K562 (cell line): ENCODE measurements at regions not wholly inside any gene's neighbourhood (a gene's known extent, or its start where the extent isn't known, plus 50 kb on each side); places are given as distances from the start of the nearest gene placed in this dataset.

ENCODE experiments used
- ATAC-seq: fragments of 200-7000 bp; cut with Tn5 transposase; 3 replicates; pipeline ENCODE4 v1.9.1; 2020; ENCODE audit warnings: moderate library complexity
- BruUV-seq: library from RNA; stranded (reverse); fragments of 400-500 nt; replicated peaks from 2 replicates; lab custom pipeline; 2021; lab: Mats Ljungman, UMichigan
- CTCF ChIA-PET: fragments of 300-600 bp; formaldehyde crosslinking; extraction: SDS; loops from one replicate; lab custom pipeline; 2021; ENCODE audit warnings: low intra/inter-chr PET ratio; lab: Yijun Ruan, JAX
- POLR2A ChIA-PET: fragments of 300-600, 350-650 bp; sonication (Branson Sonifier 250); formaldehyde crosslinking; extraction: SDS; loops from one replicate; lab custom pipeline; 2021; ENCODE audit warnings: antibody characterized with exemption, inconsistent platforms; lab: Yijun Ruan, JAX
- DNase-seq, 4 experiments: peaks; one replicate each; pipeline versions ENCODE4 v3.0.0 to v3.0.0-alpha.2; 2011 to 2018; ENCODE audit warnings: low spot score in 3 of 4, mixed read lengths in 3 of 4; ENCODE audit errors: extremely low read depth in 1 of 4
- FAIRE-seq: peaks from 2 replicates; lab custom pipeline; 2011; peaks lifted over from hg19 to GRCh38; lab: Jason Lieb, UNC
- H2AFZ ChIP-seq: 2 replicates; pipeline ENCODE4 v1.6.0; 2011; ENCODE audit warnings: low read depth, low read length, control low read depth, inconsistent platforms
- H3K27ac ChIP-seq: fragments of 200-600 bp; 3 replicates; pipeline ENCODE4 v1.8.0; 2011; ENCODE audit warnings: low read depth, mild to moderate bottlenecking, control low read depth, inconsistent platforms, low read length, moderate library complexity, mixed read lengths; ENCODE audit errors: extremely low read depth
- H3K27me3 ChIP-seq, 2 experiments: fragments of 300-600 bp in 1 of 2; 2 replicates in 1 of 2; 3 replicates in 1 of 2; pipeline versions ENCODE4 v1.6.0 to v1.8.0; 2011; ENCODE audit warnings: inconsistent platforms in 2 of 2, low read length in 2 of 2, mild to moderate bottlenecking in 1 of 2, mixed read lengths in 1 of 2, moderate library complexity in 1 of 2; ENCODE audit not compliant: control insufficient read depth in 2 of 2, insufficient read depth in 2 of 2
- H3K36me3 ChIP-seq: fragments of 300-600 bp; 3 replicates; pipeline ENCODE4 v1.8.0; 2011; ENCODE audit warnings: mild to moderate bottlenecking, low read length, inconsistent platforms; ENCODE audit not compliant: control insufficient read depth, insufficient read depth
- H3K4me1 ChIP-seq, 2 experiments: fragments of 200-600 bp in 1 of 2; replicated peaks in 1 of 2; 2 replicates in 1 of 2; 3 replicates in 1 of 2; pipeline versions ENCODE4 v1.5.1 to v1.8.0; 2011; ENCODE audit warnings: inconsistent platforms in 2 of 2, low read length in 2 of 2, mild to moderate bottlenecking in 1 of 2, mixed read lengths in 1 of 2, moderate library complexity in 1 of 2; ENCODE audit not compliant: control insufficient read depth in 2 of 2, insufficient read depth in 2 of 2
- H3K4me2 ChIP-seq: 2 replicates; pipeline ENCODE4 v1.6.1; 2011; ENCODE audit warnings: low read length, control low read depth, inconsistent platforms, mixed read lengths; ENCODE audit not compliant: insufficient read depth
- H3K4me3 ChIP-seq: fragments of 200-600 bp; sonication (generic), shearing (Covaris generic); 2 replicates; pipeline ENCODE4 v1.5.1; 2016; ENCODE audit warnings: control low read depth, inconsistent platforms
- H3K79me2 ChIP-seq: fragments of 200-600 bp; 3 replicates; pipeline ENCODE4 v1.8.0; 2011; ENCODE audit warnings: low read length, inconsistent platforms; ENCODE audit not compliant: control insufficient read depth, insufficient read depth
- H3K9ac ChIP-seq, 2 experiments: 2 replicates each; pipeline versions ENCODE4 v1.6.0 to v1.6.1; 2011; ENCODE audit warnings: low read depth in 2 of 2, low read length in 2 of 2, control low read depth in 1 of 2, inconsistent platforms in 1 of 2, mild to moderate bottlenecking in 1 of 2, mixed read lengths in 1 of 2; ENCODE audit not compliant: insufficient read depth in 1 of 2
- H3K9me1 ChIP-seq: one replicate; pipeline ENCODE4 v1.6.0; 2011; ENCODE audit warnings: inconsistent platforms, mild to moderate bottlenecking, low read length, moderate library complexity; ENCODE audit not compliant: control insufficient read depth, insufficient read depth
- H3K9me3 ChIP-seq: replicated peaks from 2 replicates; pipeline ENCODE4 v1.5.1; 2011; ENCODE audit warnings: low read depth, low read length, inconsistent platforms; ENCODE audit not compliant: control insufficient read depth, insufficient read depth
- H4K20me1 ChIP-seq: replicated peaks from 2 replicates; pipeline ENCODE4 v1.6.1; 2011; ENCODE audit warnings: low read length, inconsistent platforms, mixed read lengths; ENCODE audit not compliant: control insufficient read depth, insufficient read depth
- CREB3L1 ChIP-seq: fragments of 450-650 bp; IDR thresholded peaks from 2 replicates; pipeline ENCODE4 v1.6.1; 2014; ENCODE audit warnings: low read depth, mild to moderate bottlenecking, moderate library complexity, borderline replicate concordance
- CTBP1 ChIP-seq: fragments of 450-650 bp; IDR thresholded peaks from 2 replicates; pipeline ENCODE4 v1.6.1; 2016; ENCODE audit warnings: borderline replicate concordance
- EP400 ChIP-seq: fragments of 450-650 bp; IDR thresholded peaks from 2 replicates; pipeline ENCODE4 v1.6.1; 2017; ENCODE audit warnings: antibody characterized with exemption, mild to moderate bottlenecking, moderate library complexity
- PREB ChIP-seq: sonication (generic); formaldehyde crosslinking; IDR thresholded peaks from 2 replicates; pipeline ENCODE4 v1.8.1; 2023; ENCODE audit warnings: mild to moderate bottlenecking, missing genetic modification reagents
- SREBF1 ChIP-seq: fragments of 150-350 bp; IDR thresholded peaks from 2 replicates; pipeline ENCODE4 v1.6.1; 2014; ENCODE audit warnings: antibody characterized with exemption, low read depth, low read length, borderline replicate concordance
- ZNF12 ChIP-seq: sonication (generic); formaldehyde crosslinking; IDR thresholded peaks from 2 replicates; pipeline ENCODE4 v1.4.0; 2020; ENCODE audit warnings: mild to moderate bottlenecking, missing genetic modification reagents
- ZNF121 ChIP-seq: sonication (generic); formaldehyde crosslinking; conservative IDR thresholded peaks from 2 replicates; pipeline ENCODE4 v1.8.0; 2022; ENCODE audit warnings: missing genetic modification reagents
- ZNF395 ChIP-seq: fragments of 200-800 bp; sonication (Bioruptor generic); IDR thresholded peaks from 2 replicates; pipeline ENCODE4 v1.6.1; 2017; ENCODE audit warnings: missing genetic modification characterization, missing compliant biosample characterization
- WGBS: fragments of 100-300 bp; shearing (Covaris generic); methylation state at CpG from one replicate; pipeline ENCODE4 v1.1.6; 2016; ENCODE audit warnings: low coverage, mixed read lengths; ENCODE audit not compliant: insufficient coverage; ENCODE audit errors: missing lambda C conversion rate; 5-methylcytosine and 5-hydroxymethylcytosine counted together
- in situ Hi-C: fragments of 300-500 bp; cut with MboI; formaldehyde crosslinking; loops from 4 replicates; pipeline ENCODE4 v1.15.0; 2018; ENCODE audit warnings: inconsistent platforms, mixed read lengths
- intact Hi-C: fragments of 100-400 bp; cut with micrococcal nuclease; formaldehyde crosslinking; loops from 2 replicates; pipeline ENCODE4 v1.14.2; 2022
- TF ChIP-seq, protein P1 (sequence below): fragments of 450-650 bp; formaldehyde crosslinking; conservative IDR thresholded peaks from 2 replicates; pipeline ENCODE4 v1.4.0; 2022; ENCODE audit warnings: mild to moderate bottlenecking, missing genetic modification characterization
- TF ChIP-seq, protein P2 (sequence below): fragments of 200-800 bp; sonication (Bioruptor generic); IDR thresholded peaks from 2 replicates; pipeline ENCODE4 v1.6.1; 2017; ENCODE audit warnings: missing genetic modification characterization, missing compliant biosample characterization
- TF ChIP-seq, protein P3 (sequence below): fragments of 450-650 bp; IDR thresholded peaks from 2 replicates; pipeline ENCODE4 v1.6.1; 2018; ENCODE audit warnings: mild to moderate bottlenecking, low read depth; ENCODE audit not compliant: partially characterized antibody

DNA sequence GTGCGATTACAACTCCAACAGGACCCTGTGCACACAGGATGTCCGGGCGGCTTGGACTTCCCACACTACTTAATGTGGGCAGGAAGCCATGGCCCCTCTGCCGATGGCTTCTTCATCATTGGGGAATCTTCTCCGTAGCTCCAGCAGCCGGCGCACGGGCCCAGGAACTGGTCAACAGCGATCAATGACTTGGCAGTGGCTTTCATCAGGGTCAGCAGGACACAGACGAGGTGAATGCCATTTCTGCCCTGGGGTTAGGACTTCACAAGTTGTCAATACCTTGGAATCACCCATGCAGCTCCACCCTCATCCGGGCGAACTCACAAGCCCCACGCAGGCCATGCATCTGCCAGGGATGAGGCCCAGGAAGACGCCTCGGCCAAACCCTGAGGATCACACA is 645.7 kb downstream of the BRD1 start:
- Histone ChIP-seq H3K4me2 (no peak overlapping the region), H3K4me3 (no peak overlapping the region), H4K20me1 (no peaks in the 10 kb centered on the region), H3K36me3 (no peaks in the 10 kb centered on the region), H3K4me1 (no peaks in the 10 kb centered on the region; a peak in 1 of 5 replicates), H3K27me3 (peaks cover 0 to 23% of the 10 kb centered on the region in 2 experiments; a peak in 3 of 5 replicates), H3K27ac (no peak overlapping the region), H3K9me1 (no peaks in the 10 kb centered on the region), H3K79me2 (no peaks in the 10 kb centered on the region), H2AFZ (no peak overlapping the region), H3K9me3 (no peaks in the 10 kb centered on the region), H3K9ac (no peak overlapping the region)
- ChIA-PET CTCF (no interaction called here), POLR2A (no interaction called here)
- FAIRE-seq (no peak), DNase-seq (no peak), ATAC-seq (no peak)
- in situ Hi-C loops (no loop called here), intact Hi-C loops (no loop called here)
- 4% methylated on average over 9 of the region's 15 CpGs for WGBS
- no TSS peak for BruUV-seq
- no peak for TF ChIP-seq CREB3L1
- TF ChIP-seq EP400, result no peak
- no peak for TF ChIP-seq ZNF395 (CRISPR knock-in tag)
- no peak for TF ChIP-seq PREB (CRISPR knock-in tag)
- no peak for TF ChIP-seq CTBP1
- TF ChIP-seq ZNF12 (CRISPR knock-in tag), result no peak
- TF ChIP-seq, protein P1, sequence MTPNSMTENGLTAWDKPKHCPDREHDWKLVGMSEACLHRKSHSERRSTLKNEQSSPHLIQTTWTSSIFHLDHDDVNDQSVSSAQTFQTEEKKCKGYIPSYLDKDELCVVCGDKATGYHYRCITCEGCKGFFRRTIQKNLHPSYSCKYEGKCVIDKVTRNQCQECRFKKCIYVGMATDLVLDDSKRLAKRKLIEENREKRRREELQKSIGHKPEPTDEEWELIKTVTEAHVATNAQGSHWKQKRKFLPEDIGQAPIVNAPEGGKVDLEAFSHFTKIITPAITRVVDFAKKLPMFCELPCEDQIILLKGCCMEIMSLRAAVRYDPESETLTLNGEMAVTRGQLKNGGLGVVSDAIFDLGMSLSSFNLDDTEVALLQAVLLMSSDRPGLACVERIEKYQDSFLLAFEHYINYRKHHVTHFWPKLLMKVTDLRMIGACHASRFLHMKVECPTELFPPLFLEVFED, result no peak
- no peak for TF ChIP-seq ZNF121
- TF ChIP-seq, protein P2, sequence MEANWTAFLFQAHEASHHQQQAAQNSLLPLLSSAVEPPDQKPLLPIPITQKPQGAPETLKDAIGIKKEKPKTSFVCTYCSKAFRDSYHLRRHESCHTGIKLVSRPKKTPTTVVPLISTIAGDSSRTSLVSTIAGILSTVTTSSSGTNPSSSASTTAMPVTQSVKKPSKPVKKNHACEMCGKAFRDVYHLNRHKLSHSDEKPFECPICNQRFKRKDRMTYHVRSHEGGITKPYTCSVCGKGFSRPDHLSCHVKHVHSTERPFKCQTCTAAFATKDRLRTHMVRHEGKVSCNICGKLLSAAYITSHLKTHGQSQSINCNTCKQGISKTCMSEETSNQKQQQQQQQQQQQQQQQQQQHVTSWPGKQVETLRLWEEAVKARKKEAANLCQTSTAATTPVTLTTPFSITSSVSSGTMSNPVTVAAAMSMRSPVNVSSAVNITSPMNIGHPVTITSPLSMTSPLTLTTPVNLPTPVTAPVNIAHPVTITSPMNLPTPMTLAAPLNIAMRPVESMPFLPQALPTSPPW, result no peak
- TF ChIP-seq SREBF1, result no peak
- TF ChIP-seq, protein P3, sequence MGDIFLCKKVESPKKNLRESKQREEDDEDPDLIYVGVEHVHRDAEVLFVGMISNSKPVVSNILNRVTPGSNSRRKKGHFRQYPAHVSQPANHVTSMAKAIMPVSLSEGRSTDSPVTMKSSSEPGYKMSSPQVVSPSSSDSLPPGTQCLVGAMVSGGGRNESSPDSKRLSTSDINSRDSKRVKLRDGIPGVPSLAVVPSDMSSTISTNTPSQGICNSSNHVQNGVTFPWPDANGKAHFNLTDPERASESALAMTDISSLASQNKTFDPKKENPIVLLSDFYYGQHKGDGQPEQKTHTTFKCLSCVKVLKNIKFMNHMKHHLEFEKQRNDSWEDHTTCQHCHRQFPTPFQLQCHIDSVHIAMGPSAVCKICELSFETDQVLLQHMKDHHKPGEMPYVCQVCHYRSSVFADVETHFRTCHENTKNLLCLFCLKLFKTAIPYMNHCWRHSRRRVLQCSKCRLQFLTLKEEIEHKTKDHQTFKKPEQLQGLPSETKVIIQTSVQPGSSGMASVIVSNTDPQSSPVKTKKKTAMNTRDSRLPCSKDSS, result no peak
